Psoas muscle (tissue), 7 donors: ENCODE measurements at regions not wholly inside any gene's neighbourhood (a gene's known extent, or its start where the extent isn't known, plus 50 kb on each side); places are given as distances from the start of the nearest gene placed in this dataset.

Source experiments
- ATAC-seq, 4 donors: fragments of 200-7000 bp; cut with Tn5 transposase; one replicate each; pipeline ENCODE4 v1.9.1; 2020; ENCODE audit warnings: moderate library complexity in 3 of 4, mild to moderate bottlenecking in 2 of 4
- DNase-seq, 2 donors: peaks; one replicate each; pipeline ENCODE4 v3.0.0-alpha.2; 2020
- H3K27ac ChIP-seq: fragments of 200-600 bp; one replicate; pipeline ENCODE4 v1.8.0; 2022
- H3K27me3 ChIP-seq, 3 donors: fragments of 200-600 bp in 1 of 3; one replicate each; pipeline versions ENCODE4 v1.6.1 to v1.8.0; 2013 to 2022; ENCODE audit warnings: low read length in 2 of 3, mild to moderate bottlenecking in 2 of 3, moderate library complexity in 1 of 3; ENCODE audit not compliant: insufficient read depth in 3 of 3
- H3K36me3 ChIP-seq, 2 donors: fragments of 200-600 bp in 1 of 2; one replicate each; pipeline versions ENCODE4 v1.6.1 to v1.8.0; 2013 to 2022; ENCODE audit warnings: low read depth in 1 of 2, mild to moderate bottlenecking in 1 of 2, moderate library complexity in 1 of 2; ENCODE audit not compliant: insufficient read depth in 1 of 2
- H3K4me1 ChIP-seq: fragments of 200-600 bp; one replicate; pipeline ENCODE4 v1.8.0; 2022
- H3K4me3 ChIP-seq: fragments of 200-600 bp; one replicate; pipeline ENCODE4 v1.8.0; 2022; ENCODE audit warnings: mild to moderate bottlenecking
- H3K9me3 ChIP-seq: fragments of 200-600 bp; one replicate; pipeline ENCODE4 v1.8.0; 2022
- WGBS, 3 donors: extraction: QIAGEN DNeasy Blood & Tissue Kit; methylation state at CpG; one replicate each; pipeline versions ENCODE4 v1.1.6 to v1.1.7; 2013; 5-methylcytosine and 5-hydroxymethylcytosine counted together
- intact Hi-C, 2 donors: fragments of 100-400 bp; cut with DNase I; formaldehyde crosslinking; loops; one replicate each; pipeline versions ENCODE4 v1.11.0 to v1.14.2; 2022
- TF ChIP-seq, protein P1 (sequence below): fragments of 200-600 bp; IDR thresholded peaks from one replicate; pipeline ENCODE4 v1.8.0; 2022; ENCODE audit warnings: antibody characterized with exemption
- donor health status: healthy with polysubstance abuse.
- donor health status: DM: no; HTN: no; CAD: no; lungs with moderate emphysema.
- donor health status: Bipolar disorder and iron deficiency.
- donor health status: healthy.
- donor health status: DM: yes; HTN: yes; CAD: no.
- donor health status: DM: no; HTN: no; CAD: no.
- donor health status: DM: yes; HTN: yes; CAD: no.

DNA sequence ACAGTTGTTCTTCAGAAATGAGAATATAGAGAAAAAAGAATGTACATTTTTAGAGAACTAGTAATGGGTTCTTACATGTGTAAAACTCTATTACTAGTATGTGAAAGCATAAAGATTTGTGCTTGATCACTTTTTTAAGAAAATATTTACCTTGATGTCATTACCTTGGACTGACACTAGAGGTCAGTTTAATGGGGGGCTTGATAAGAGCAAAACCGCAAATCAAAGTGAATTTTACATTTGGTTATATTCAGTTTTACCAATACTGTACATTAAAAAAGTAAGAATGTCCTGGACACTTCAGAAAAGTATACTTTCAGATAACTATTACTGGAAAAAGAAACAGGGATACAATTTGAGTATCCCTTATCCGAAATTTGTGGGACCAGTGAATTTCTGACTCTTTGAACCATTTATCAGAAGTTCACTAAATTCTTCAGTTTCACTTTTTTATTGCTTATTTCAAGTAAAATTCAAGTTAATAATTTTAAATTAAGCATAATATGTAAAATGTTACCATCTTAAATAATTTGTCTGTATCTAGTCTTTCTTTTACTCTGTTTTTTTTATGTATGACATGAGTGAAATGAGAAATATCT lies 1149.5 kb downstream of the DSC3 start:
- H3K27me3 ChIP-seq: no peaks in the 10 kb centered on the region
- H3K4me1 ChIP-seq: no peaks in the 10 kb centered on the region
- H3K9me3 ChIP-seq: no peaks in the 10 kb centered on the region
- no peaks in the 10 kb centered on the region for H3K36me3 ChIP-seq
- DNase-seq (no peak), ATAC-seq (no peak)
- TF ChIP-seq, protein P1, sequence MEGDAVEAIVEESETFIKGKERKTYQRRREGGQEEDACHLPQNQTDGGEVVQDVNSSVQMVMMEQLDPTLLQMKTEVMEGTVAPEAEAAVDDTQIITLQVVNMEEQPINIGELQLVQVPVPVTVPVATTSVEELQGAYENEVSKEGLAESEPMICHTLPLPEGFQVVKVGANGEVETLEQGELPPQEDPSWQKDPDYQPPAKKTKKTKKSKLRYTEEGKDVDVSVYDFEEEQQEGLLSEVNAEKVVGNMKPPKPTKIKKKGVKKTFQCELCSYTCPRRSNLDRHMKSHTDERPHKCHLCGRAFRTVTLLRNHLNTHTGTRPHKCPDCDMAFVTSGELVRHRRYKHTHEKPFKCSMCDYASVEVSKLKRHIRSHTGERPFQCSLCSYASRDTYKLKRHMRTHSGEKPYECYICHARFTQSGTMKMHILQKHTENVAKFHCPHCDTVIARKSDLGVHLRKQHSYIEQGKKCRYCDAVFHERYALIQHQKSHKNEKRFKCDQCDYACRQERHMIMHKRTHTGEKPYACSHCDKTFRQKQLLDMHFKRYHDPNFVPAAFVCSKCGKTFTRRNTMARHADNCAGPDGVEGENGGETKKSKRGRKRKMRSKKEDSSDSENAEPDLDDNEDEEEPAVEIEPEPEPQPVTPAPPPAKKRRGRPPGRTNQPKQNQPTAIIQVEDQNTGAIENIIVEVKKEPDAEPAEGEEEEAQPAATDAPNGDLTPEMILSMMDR: no peak
- WGBS, 3 donors: 58 to 68% (median 64%) methylated on average over 2 of the region's 2 CpGs
- intact Hi-C loops: no loop called here
- H3K4me3 ChIP-seq: no peak overlapping the region
- H3K27ac ChIP-seq: no peak overlapping the region

GRCh38 chr18:29883114-29883513 lies 1159.4 kb downstream of the DSC3 start:
- ATAC-seq: no peak
- no peaks in the 10 kb centered on the region for H3K36me3 ChIP-seq
- DNase-seq: no peak
- no peaks in the 10 kb centered on the region for H3K27me3 ChIP-seq
- intact Hi-C loops: no loop called here
- no peak overlapping the region for H3K4me3 ChIP-seq
- TF ChIP-seq, protein P1: no peak
- no peaks in the 10 kb centered on the region for H3K4me1 ChIP-seq
- no peaks in the 10 kb centered on the region for H3K9me3 ChIP-seq
- H3K27ac ChIP-seq: no peak overlapping the region

DNA sequence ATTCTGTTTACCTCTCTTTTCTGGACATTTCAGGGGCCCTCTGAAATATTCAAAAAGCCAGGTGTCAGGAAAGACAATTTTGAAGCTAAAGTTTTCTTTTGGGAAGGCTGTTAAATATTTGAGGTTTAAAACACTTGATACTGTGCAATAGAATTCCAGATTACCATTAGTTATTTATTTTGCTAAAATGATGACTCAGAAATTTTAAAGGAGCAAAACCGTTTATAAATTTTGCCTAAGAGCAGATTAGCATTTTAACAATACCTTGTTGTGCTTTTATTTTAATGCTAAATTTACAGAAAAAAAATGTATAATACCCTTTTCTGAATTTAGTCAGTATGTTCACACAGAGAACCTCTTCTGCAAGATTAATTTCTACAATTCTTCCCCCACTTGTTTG lies 1159.9 kb downstream of the DSC3 start:
- WGBS, 3 donors: 62 to 74% (median 69%) methylated on average over 1 of the region's 1 CpG
- no peak for ATAC-seq
- no peak overlapping the region for H3K27ac ChIP-seq
- no peaks in the 10 kb centered on the region for H3K4me1 ChIP-seq
- TF ChIP-seq, protein P1: no peak
- no peaks in the 10 kb centered on the region for H3K9me3 ChIP-seq
- DNase-seq: no peak
- no peak overlapping the region for H3K4me3 ChIP-seq
- no peaks in the 10 kb centered on the region for H3K36me3 ChIP-seq
- intact Hi-C loops: no loop called here
- H3K27me3 ChIP-seq: no peaks in the 10 kb centered on the region

DNA sequence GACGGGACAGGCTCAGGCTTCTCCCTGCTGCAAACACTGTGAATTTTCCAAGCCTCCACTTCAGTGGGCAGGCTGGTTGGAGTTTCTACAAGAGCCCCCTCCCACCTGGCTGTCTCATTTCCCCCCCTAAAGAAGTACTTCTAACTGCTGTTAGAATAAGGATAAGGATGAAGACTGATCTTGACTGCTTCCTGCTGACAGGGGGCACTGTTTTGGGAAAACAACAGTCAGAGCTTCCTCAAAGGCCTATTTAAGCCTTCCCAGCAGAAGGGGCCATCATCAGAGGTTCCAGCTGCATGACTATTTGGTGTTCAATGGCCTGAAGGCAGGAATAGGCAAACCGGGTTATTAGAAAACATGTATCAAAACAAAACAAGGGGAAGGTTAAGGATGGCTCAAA lies 1162.8 kb downstream of the DSC3 start:
- intact Hi-C loops: loop anchor here in 1 of 2 donors (5.0 to 10.0 kb wide), 2 partner anchors 398 to 1085 kb away; no protein-coding TSS in a partner anchor
- 64 to 76% (median 71%) methylated on average over 2 of the region's 2 CpGs for WGBS, 3 donors
- H3K9me3 ChIP-seq: no peaks in the 10 kb centered on the region
- no peak overlapping the region for H3K27ac ChIP-seq
- H3K4me1 ChIP-seq: no peaks in the 10 kb centered on the region
- no peak for ATAC-seq
- no peak for DNase-seq
- no peak overlapping the region for H3K4me3 ChIP-seq
- no peaks in the 10 kb centered on the region for H3K36me3 ChIP-seq
- H3K27me3 ChIP-seq: no peaks in the 10 kb centered on the region
- TF ChIP-seq, protein P1: no peak

- DNase-seq: no peak
- ATAC-seq: no peak
- Histone ChIP-seq H3K36me3 (no peaks in the 10 kb centered on the region), H3K4me3 (no peak overlapping the region), H3K27ac (no peak overlapping the region), H3K9me3 (no peaks in the 10 kb centered on the region), H3K4me1 (no peaks in the 10 kb centered on the region), H3K27me3 (no peaks in the 10 kb centered on the region)
- TF ChIP-seq, protein P1: peak; percentile 15
- intact Hi-C loops: loop anchor here in 1 of 2 donors (5.0 to 10.0 kb wide), 2 partner anchors 403 to 1090 kb away; no protein-coding TSS in a partner anchor
- WGBS, 3 donors: 68 to 71% (median 70%) methylated on average over 3 of the region's 3 CpGs
These were observed 1167.9 kb downstream of the DSC3 start for GRCh38 chr18:29874519-29875098.
